A549 (cell line): ENCODE measurements at regions not wholly inside any gene's neighbourhood (a gene's known extent, or its start where the extent isn't known, plus 50 kb on each side); places are given as distances from the start of the nearest gene placed in this dataset.
A peak's percentile ranks its signal among the peaks of the same experiment; 100 is the strongest.

Experiments
- ATAC-seq, 2 experiments: fragments of 200-7000 bp in 1 of 2; fragments of >200 bp in 1 of 2; cut with Nextera tagmentation in 1 of 2; cut with Tn5 transposase in 1 of 2; 3 replicates each; pipeline versions ENCODE4 v1.8.0 to v1.9.1; 2018 to 2020; ENCODE audit warnings: mild to moderate bottlenecking in 1 of 2, moderate library complexity in 1 of 2
- CTCF ChIA-PET: fragments of 300-600 bp; sonication (Branson Sonifier 250); formaldehyde crosslinking; extraction: SDS; loops from one replicate; lab custom pipeline; 2021; ENCODE audit warnings: antibody characterized with exemption, inconsistent platforms; lab: Yijun Ruan, JAX
- POLR2A ChIA-PET: fragments of 350-600 bp; formaldehyde crosslinking; extraction: SDS; loops from one replicate; lab custom pipeline; 2021; ENCODE audit warnings: antibody characterized with exemption, inconsistent platforms; lab: Yijun Ruan, JAX
- DNase-seq, 2 experiments: peaks; one replicate each; pipeline versions ENCODE4 v3.0.0 to v3.0.0-alpha.2; 2011 to 2016; ENCODE audit warnings: low read depth in 1 of 2, low spot score in 1 of 2
- FAIRE-seq: peaks from 2 replicates; lab custom pipeline; 2011; peaks lifted over from hg19 to GRCh38; lab: Jason Lieb, UNC
- H3K27ac ChIP-seq, 2 experiments: fragments of >200 bp; sonication (Bioruptor Twin); formaldehyde crosslinking; 3 replicates each; pipeline ENCODE4 v1.5.1; 2016 to 2017
- H3K4me1 ChIP-seq: fragments of >200 bp; sonication (Bioruptor Twin); formaldehyde crosslinking; 3 replicates; pipeline ENCODE4 v1.6.1; 2016
- H3K4me2 ChIP-seq: fragments of >200 bp; sonication (Bioruptor Twin); formaldehyde crosslinking; 3 replicates; pipeline ENCODE4 v1.6.1; 2016
- H3K4me3 ChIP-seq: fragments of >200 bp; sonication (Bioruptor Twin); formaldehyde crosslinking; 3 replicates; pipeline ENCODE4 v1.5.1; 2016
- H3K9me3 ChIP-seq: fragments of >200 bp; sonication (Bioruptor Twin); formaldehyde crosslinking; 3 replicates; pipeline ENCODE4 v1.6.1; 2016
- BHLHE40 ChIP-seq: IDR thresholded peaks from 2 replicates; pipeline ENCODE4 v1.6.1; 2012; ENCODE audit warnings: low read depth, low read length, inconsistent platforms
- CBX2 ChIP-seq: fragments of 200-600 bp; sonication (generic); IDR thresholded peaks from 2 replicates; pipeline ENCODE4 v1.6.1; 2016; ENCODE audit warnings: low read depth, mild to moderate bottlenecking, borderline replicate concordance
- CHD2 ChIP-seq: fragments of 150-350 bp; IDR thresholded peaks from 2 replicates; pipeline ENCODE4 v1.6.1; 2014; ENCODE audit warnings: low read length; ENCODE audit not compliant: partially characterized antibody
- CHD4 ChIP-seq: fragments of 200-600 bp; sonication (generic); IDR thresholded peaks from 2 replicates; pipeline ENCODE4 v1.6.1; 2016; ENCODE audit warnings: antibody characterized with exemption, mild to moderate bottlenecking, borderline replicate concordance
- EHF ChIP-seq: fragments of 250-450 bp; sonication (Bioruptor Pico); IDR thresholded peaks from 2 replicates; pipeline ENCODE4 v1.5.0; 2020; ENCODE audit warnings: mild to moderate bottlenecking
- EHMT2 ChIP-seq: fragments of 200-600 bp; sonication (generic); IDR thresholded peaks from 2 replicates; pipeline ENCODE4 v1.6.1; 2016; ENCODE audit warnings: antibody characterized with exemption, low read depth, mild to moderate bottlenecking, moderate library complexity
- ELK1 ChIP-seq: fragments of 150-350 bp; IDR thresholded peaks from 2 replicates; pipeline ENCODE4 v1.6.1; 2014; ENCODE audit warnings: low read depth, mild to moderate bottlenecking, low read length
- EP300 ChIP-seq, 2 experiments: fragments of >200 bp; sonication (Bioruptor Twin); formaldehyde crosslinking; IDR thresholded peaks; 2 replicates in 1 of 2; 3 replicates in 1 of 2; pipeline ENCODE4 v1.6.1; 2016 to 2017
- ESRRA ChIP-seq: fragments of 150-350 bp; IDR thresholded peaks from 2 replicates; pipeline ENCODE4 v1.6.1; 2014; ENCODE audit warnings: mild to moderate bottlenecking, low read length, borderline replicate concordance
- FOSB ChIP-seq: fragments of 250-450 bp; sonication (Bioruptor Pico); IDR thresholded peaks from 2 replicates; pipeline ENCODE4 v1.5.0; 2020; ENCODE audit warnings: mild to moderate bottlenecking, moderate library complexity
- HOXB5 ChIP-seq: fragments of 250-450 bp; sonication (Bioruptor Pico); IDR thresholded peaks from 2 replicates; pipeline ENCODE4 v1.5.0; 2020; ENCODE audit warnings: mild to moderate bottlenecking, moderate library complexity
- JUNB ChIP-seq: fragments of >200 bp; sonication (Bioruptor Twin); formaldehyde crosslinking; IDR thresholded peaks from 2 replicates; pipeline ENCODE4 v1.6.1; 2016
- NPAS2 ChIP-seq: fragments of 250-450 bp; sonication (Bioruptor Pico); IDR thresholded peaks from 2 replicates; pipeline ENCODE4 v1.8.0; 2022; ENCODE audit warnings: mild to moderate bottlenecking, moderate library complexity, borderline replicate concordance
- PBX3 ChIP-seq: IDR thresholded peaks from 2 replicates; pipeline ENCODE4 v1.6.1; 2012
- RAD21 ChIP-seq, 2 experiments: fragments of >200 bp in 1 of 2; sonication (Bioruptor Twin) in 1 of 2; formaldehyde crosslinking in 1 of 2; IDR thresholded peaks in 1 of 2; conservative IDR thresholded peaks in 1 of 2; 2 replicates in 1 of 2; 3 replicates in 1 of 2; pipeline ENCODE4 v1.6.1; 2012 to 2018; ENCODE audit warnings: inconsistent platforms in 1 of 2
- RARB ChIP-seq: fragments of 250-450 bp; sonication (Bioruptor Pico); IDR thresholded peaks from 2 replicates; pipeline ENCODE4 v1.8.0; 2021; ENCODE audit warnings: mild to moderate bottlenecking, moderate library complexity
- REST ChIP-seq: fragments of 200-600 bp; sonication (generic); IDR thresholded peaks from 2 replicates; pipeline ENCODE4 v1.6.1; 2016; ENCODE audit warnings: antibody characterized with exemption, mild to moderate bottlenecking, moderate library complexity
- RNF2 ChIP-seq: fragments of 200-600 bp; sonication (generic); IDR thresholded peaks from 2 replicates; pipeline ENCODE4 v1.6.1; 2016; ENCODE audit warnings: low read depth, mild to moderate bottlenecking, antibody characterized with exemption, moderate library complexity, borderline replicate concordance
- ZNF302 ChIP-seq: fragments of 250-450 bp; sonication (Bioruptor Pico); IDR thresholded peaks from 2 replicates; pipeline ENCODE4 v1.9.0; 2021; ENCODE audit warnings: inconsistent platforms, mild to moderate bottlenecking, moderate library complexity
- WGBS: methylation state at CpG from one replicate; pipeline ENCODE4 v1.1.6; 2017; ENCODE audit errors: missing lambda C conversion rate; 5-methylcytosine and 5-hydroxymethylcytosine counted together

GRCh38 chr2:61736953-61737352, 116.9 kb downstream of the FAM161A start:
- Histone ChIP-seq H3K4me2 (no peak overlapping the region), H3K4me1 (no peaks in the 10 kb centered on the region), H3K9me3 (no peaks in the 10 kb centered on the region), H3K27ac (no peak overlapping the region), H3K4me3 (no peak overlapping the region)
- WGBS, result 69% methylated on average over 4 of the region's 4 CpGs
- TF ChIP-seq REST (no peak), CHD2 (no peak), HOXB5 (CRISPR knock-in tag) (no peak), BHLHE40 (no peak), RARB (CRISPR knock-in tag) (no peak), CBX2 (no peak), ZNF302 (CRISPR knock-in tag) (no peak), RNF2 (no peak), ESRRA (no peak)
- no peak for ATAC-seq
- FAIRE-seq, result no peak
- ChIA-PET CTCF (no interaction called here), POLR2A (no interaction called here)
- no peak for DNase-seq

GRCh38 chr2:61733563-61733962, 120.3 kb downstream of the FAM161A start:
- no peak for TF ChIP-seq JUNB
- TF ChIP-seq CHD2, result no peak
- no peak for TF ChIP-seq ELK1
- no peak for TF ChIP-seq FOSB
- TF ChIP-seq RNF2, result no peak
- no peak for TF ChIP-seq CHD4
- TF ChIP-seq EHF (CRISPR knock-in tag), result no peak
- TF ChIP-seq NPAS2 (CRISPR knock-in tag), result no peak
- no peak for TF ChIP-seq EHMT2
- no peak for TF ChIP-seq PBX3
- TF ChIP-seq, all 56 proteins: peak for 0
- ATAC-seq, result no peak

GRCh38 chr2:61732787-61733186, 121.1 kb downstream of the FAM161A start:
- Histone ChIP-seq H3K9me3 (no peaks in the 10 kb centered on the region; the same call in 2 of the 3 replicates), H3K4me2 (no peak overlapping the region)
- CTCF ChIA-PET, result interaction anchor here (0.6 to 1.9 kb wide), 5 partner anchors 9 to 292 kb away, joined by 3 to 6 read pairs (median 4); no protein-coding TSS in a partner anchor
- POLR2A ChIA-PET, result no interaction called here
- no peak for TF ChIP-seq EP300 (IDR thresholded peaks at IDR 0.05)
- TF ChIP-seq RAD21 (conservative IDR thresholded peaks at IDR 0.05 in 1 of 2, IDR thresholded peaks at IDR 0.05 in 1 of 2), result peak in 1 of 2 experiments; percentile 9; a peak in 1 of 5 replicates
- TF ChIP-seq, all 56 proteins: peak for 1
- H3K4me1 ChIP-seq, result no peaks in the 10 kb centered on the region
- H3K27ac ChIP-seq, result no peak overlapping the region
- FAIRE-seq (peak; percentile 65), ATAC-seq (no peak), DNase-seq (no peak)
- no peak overlapping the region for H3K4me3 ChIP-seq

More at GRCh38 chr2:61733563-61733962, 120.3 kb downstream of the FAM161A start:
- H3K4me3 ChIP-seq, result no peak overlapping the region
- DNase-seq (no peak), FAIRE-seq (no peak)
- no peaks in the 10 kb centered on the region for H3K4me1 ChIP-seq
- ChIA-PET POLR2A (no interaction called here), CTCF (interaction anchor here (1.3 to 1.9 kb wide), 2 partner anchors 9 to 13 kb away, joined by 3 to 6 read pairs; no protein-coding TSS in a partner anchor)
- 88% methylated on average over 2 of the region's 2 CpGs for WGBS
- H3K27ac ChIP-seq, result no peak overlapping the region
- H3K4me2 ChIP-seq, result no peak overlapping the region
- H3K9me3 ChIP-seq, result no peaks in the 10 kb centered on the region
